Stomach (tissue), 8 donors: ENCODE measurements at regions not wholly inside any gene's neighbourhood (a gene's known extent, or its start where the extent isn't known, plus 50 kb on each side); places are given as distances from the start of the nearest gene placed in this dataset.

Source experiments
- DNase-seq, 2 donors: peaks; one replicate each; pipeline versions ENCODE4 v3.0.0 to v3.0.0-alpha.2; 2013 to 2019
- H3K27ac ChIP-seq, 5 donors: fragments of 200-600 bp in 4 of 5; sonication (generic) in 4 of 5; one replicate each; pipeline ENCODE4 v1.5.1; 2013 to 2019; ENCODE audit warnings: mild to moderate bottlenecking in 1 of 5, moderate library complexity in 1 of 5
- H3K27me3 ChIP-seq, 3 donors: fragments of 200-600 bp; sonication (generic); one replicate each; pipeline ENCODE4 v1.5.1; 2017 to 2019; ENCODE audit warnings: mixed run types in 1 of 3
- H3K36me3 ChIP-seq, 4 donors: fragments of 200-600 bp; sonication (generic); 1 replicate in 3 of 4; 2 replicates in 1 of 4; pipeline ENCODE4 v1.5.1; 2016 to 2019
- H3K4me1 ChIP-seq, 4 donors: fragments of 200-600 bp; sonication (generic); one replicate each; pipeline ENCODE4 v1.5.1; 2016 to 2019
- H3K4me3 ChIP-seq, 4 donors: fragments of 200-600 bp; sonication (generic) in 3 of 4; one replicate each; pipeline ENCODE4 v1.5.1; 2016 to 2019; ENCODE audit warnings: mild to moderate bottlenecking in 1 of 4
- H3K9me3 ChIP-seq, 4 donors: fragments of 200-600 bp; sonication (generic); one replicate each; pipeline ENCODE4 v1.5.1; 2016 to 2019
- EP300 ChIP-seq: sonication (generic); formaldehyde crosslinking; IDR thresholded peaks from one replicate; pipeline ENCODE4 v1.6.1; 2017; ENCODE audit warnings: antibody characterized with exemption
- POLR2A ChIP-seq, 4 donors: fragments of 450-650 bp; IDR thresholded peaks; one replicate each; pipeline ENCODE4 v1.6.1; 2016; ENCODE audit warnings: antibody characterized with exemption in 4 of 4, control low read depth in 2 of 4, mild to moderate bottlenecking in 1 of 4, moderate library complexity in 1 of 4
- POLR2AphosphoS5 ChIP-seq, 3 donors: sonication (generic); formaldehyde crosslinking; IDR thresholded peaks; one replicate each; pipeline ENCODE4 v1.6.1; 2016; ENCODE audit warnings: antibody characterized with exemption in 3 of 3
- WGBS, 5 donors: extraction: QIAGEN DNeasy Blood & Tissue Kit in 3 of 5; methylation state at CpG; one replicate each; pipeline versions ENCODE4 v1.1.5 to v1.1.7; 2013 to 2018; 5-methylcytosine and 5-hydroxymethylcytosine counted together
- intact Hi-C: fragments of 100-400 bp; cut with DNase I; formaldehyde crosslinking; loops from one replicate; pipeline ENCODE4 v1.15.1; 2023; ENCODE audit warnings: low total_unique reads
- TF ChIP-seq, protein P1 (sequence below), 7 experiments: fragments of 450-650 bp in 4 of 7; fragments of 200-600 bp in 3 of 7; sonication (generic) in 3 of 7; IDR thresholded peaks; one replicate each; pipeline ENCODE4 v1.5.1; 2016 to 2019; ENCODE audit warnings: antibody characterized with exemption in 7 of 7, control low read depth in 2 of 7, mild to moderate bottlenecking in 1 of 7
- donor health status: healthy with polysubstance abuse.
- donor health status: Bipolar disorder and iron deficiency.
- donor health status: healthy.

DNA sequence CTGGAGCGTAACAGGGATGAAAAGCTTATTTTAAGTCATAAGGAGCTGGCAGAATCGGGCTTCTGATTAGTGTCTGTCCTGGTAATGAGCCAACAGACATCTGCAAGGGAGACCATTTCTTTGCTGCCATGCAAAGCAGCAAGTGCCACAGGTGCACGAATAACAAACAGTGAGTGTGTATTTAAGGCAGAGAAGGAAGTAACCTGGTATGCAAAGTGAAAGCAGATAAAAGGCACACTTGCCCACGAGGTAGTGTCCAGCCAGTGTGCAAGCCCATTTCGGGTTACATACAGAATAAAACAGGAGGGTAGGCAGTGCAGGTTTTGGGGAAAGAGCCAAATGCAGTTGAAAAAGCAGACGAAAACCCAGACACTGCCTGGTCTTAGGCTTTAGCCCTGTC, 1153.7 kb downstream of the SI start:
- peak; percentile 25 to 34 for DNase-seq
- no peaks in the 10 kb centered on the region for H3K27me3 ChIP-seq
- peaks cover 0 to 8% (median 0%) of the 10 kb centered on the region in 4 donors for H3K4me1 ChIP-seq
- H3K27ac ChIP-seq, result no peak overlapping the region
- peak in 1 of 3 donors; percentile 23 for TF ChIP-seq POLR2AphosphoS5 (IDR thresholded peaks at IDR 0.05)
- TF ChIP-seq POLR2A (IDR thresholded peaks at IDR 0.05), result no peak
- TF ChIP-seq, protein P1, sequence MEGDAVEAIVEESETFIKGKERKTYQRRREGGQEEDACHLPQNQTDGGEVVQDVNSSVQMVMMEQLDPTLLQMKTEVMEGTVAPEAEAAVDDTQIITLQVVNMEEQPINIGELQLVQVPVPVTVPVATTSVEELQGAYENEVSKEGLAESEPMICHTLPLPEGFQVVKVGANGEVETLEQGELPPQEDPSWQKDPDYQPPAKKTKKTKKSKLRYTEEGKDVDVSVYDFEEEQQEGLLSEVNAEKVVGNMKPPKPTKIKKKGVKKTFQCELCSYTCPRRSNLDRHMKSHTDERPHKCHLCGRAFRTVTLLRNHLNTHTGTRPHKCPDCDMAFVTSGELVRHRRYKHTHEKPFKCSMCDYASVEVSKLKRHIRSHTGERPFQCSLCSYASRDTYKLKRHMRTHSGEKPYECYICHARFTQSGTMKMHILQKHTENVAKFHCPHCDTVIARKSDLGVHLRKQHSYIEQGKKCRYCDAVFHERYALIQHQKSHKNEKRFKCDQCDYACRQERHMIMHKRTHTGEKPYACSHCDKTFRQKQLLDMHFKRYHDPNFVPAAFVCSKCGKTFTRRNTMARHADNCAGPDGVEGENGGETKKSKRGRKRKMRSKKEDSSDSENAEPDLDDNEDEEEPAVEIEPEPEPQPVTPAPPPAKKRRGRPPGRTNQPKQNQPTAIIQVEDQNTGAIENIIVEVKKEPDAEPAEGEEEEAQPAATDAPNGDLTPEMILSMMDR (IDR thresholded peaks at IDR 0.05), result no peak
- intact Hi-C loops, result no loop called here
- 24 to 38% (median 36%) methylated on average over 6 of the region's 6 CpGs for WGBS, 5 donors
- no peaks in the 10 kb centered on the region for H3K9me3 ChIP-seq
- peak overlapping the region in 2 of 4 donors; percentile 2 to 3 for H3K4me3 ChIP-seq
- H3K36me3 ChIP-seq, result no peaks in the 10 kb centered on the region

DNA sequence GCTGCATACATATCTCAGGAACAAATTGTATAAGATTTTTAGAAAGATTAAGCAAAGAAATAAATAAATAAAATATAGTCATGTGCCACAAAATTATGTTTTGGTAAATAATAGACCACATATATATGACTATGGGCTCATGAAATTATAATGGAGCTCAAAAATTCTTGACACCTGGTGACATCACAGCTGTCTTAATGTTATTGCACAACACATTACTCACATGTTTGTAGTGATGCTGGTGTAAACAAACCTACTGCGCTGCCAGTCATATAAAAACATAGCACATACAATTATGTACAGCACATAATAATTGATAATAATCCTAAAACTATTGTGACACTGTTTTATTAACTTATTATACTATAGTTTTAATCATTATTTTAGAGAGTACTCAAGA, 1159.1 kb downstream of the SI start:
- 79 to 94% (median 83%) methylated on average over 1 of the region's 1 CpG for WGBS, 5 donors
- Histone ChIP-seq H3K4me3 (no peak overlapping the region), H3K27ac (no peak overlapping the region), H3K9me3 (no peaks in the 10 kb centered on the region), H3K27me3 (no peaks in the 10 kb centered on the region), H3K4me1 (no peaks in the 10 kb centered on the region), H3K36me3 (no peaks in the 10 kb centered on the region)
- intact Hi-C loops, result no loop called here
- TF ChIP-seq POLR2AphosphoS5 (IDR thresholded peaks at IDR 0.05) (no peak), POLR2A (IDR thresholded peaks at IDR 0.05) (no peak), EP300 (no peak)
- TF ChIP-seq, protein P1 (IDR thresholded peaks at IDR 0.05), result no peak
- DNase-seq, result no peak

DNA sequence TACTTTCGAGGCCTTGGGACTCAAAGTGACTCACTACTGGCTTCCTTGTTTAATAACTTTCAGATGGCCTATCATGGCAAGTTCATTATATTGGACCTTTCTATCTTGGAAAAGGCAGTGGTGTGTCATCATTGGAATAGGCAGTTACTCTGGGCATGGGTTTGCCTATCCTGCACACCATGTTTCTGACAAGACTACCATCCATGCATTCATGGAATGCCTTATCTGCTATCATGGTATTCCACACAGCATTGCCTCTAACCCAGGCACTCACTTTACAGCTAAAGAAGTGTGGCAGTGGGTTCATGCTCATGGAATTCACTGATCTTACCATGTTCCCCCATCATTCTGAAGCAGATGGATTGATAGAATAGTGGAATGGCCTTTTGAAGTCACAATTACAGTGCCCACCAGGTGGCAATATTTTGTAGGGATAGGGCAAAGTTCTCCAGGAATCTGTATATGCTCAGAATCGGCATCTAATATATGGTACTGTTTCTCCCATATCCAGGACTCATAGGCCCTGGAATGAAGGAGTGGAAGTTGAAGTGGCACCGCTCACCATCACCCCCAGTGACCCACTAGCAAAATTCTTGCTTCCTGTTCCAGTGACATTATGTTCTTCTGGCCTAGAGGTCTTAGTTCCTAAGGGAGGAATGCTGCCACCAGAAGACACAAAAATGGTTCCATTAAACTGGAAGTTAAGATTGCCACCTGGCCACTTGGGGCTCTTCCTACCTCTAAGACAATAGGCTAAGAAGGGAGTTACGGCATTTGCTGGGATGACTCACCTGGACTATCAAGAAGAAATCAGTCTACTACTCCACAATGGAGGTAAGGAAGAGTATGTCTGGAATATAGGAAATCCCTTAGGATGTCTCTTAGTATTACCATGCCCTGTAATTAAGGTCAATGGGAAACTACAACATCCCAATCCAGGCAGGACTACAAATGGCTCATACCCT, 1161.4 kb downstream of the SI start:
- no peaks in the 10 kb centered on the region for H3K36me3 ChIP-seq
- H3K4me1 ChIP-seq, result no peaks in the 10 kb centered on the region
- no peak for TF ChIP-seq EP300
- TF ChIP-seq, protein P1 (IDR thresholded peaks at IDR 0.05), result peak in 3 of 7 experiments; percentile 32 to 37 (median 33)
- WGBS, 5 donors, result 62 to 75% (median 73%) methylated on average over 4 of the region's 4 CpGs
- intact Hi-C loops, result no loop called here
- peak; percentile 29 to 33 for DNase-seq
- H3K27ac ChIP-seq, result no peak overlapping the region
- H3K27me3 ChIP-seq, result no peaks in the 10 kb centered on the region
- no peak overlapping the region for H3K4me3 ChIP-seq
- H3K9me3 ChIP-seq, result no peaks in the 10 kb centered on the region

DNA sequence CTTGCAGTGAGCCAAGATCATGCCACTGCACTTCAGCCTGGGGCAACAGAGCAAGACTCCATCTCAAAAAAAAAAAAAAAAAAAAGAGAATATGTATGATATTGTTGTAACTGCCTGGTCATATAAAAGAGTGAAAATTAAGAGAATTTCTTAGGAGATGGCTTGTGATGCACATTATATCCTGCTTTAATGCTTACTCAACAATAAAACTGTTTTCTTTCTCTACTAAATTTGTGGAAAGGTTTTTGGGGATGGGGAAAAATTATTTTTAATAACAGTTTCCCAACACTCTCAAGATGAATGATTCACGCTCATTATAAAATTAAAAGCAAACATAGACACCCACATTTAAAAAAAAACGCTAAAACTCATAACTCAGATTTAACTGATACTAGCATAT, 1163.0 kb downstream of the SI start:
- Histone ChIP-seq H3K27ac (no peak overlapping the region), H3K27me3 (no peaks in the 10 kb centered on the region), H3K4me1 (no peaks in the 10 kb centered on the region), H3K36me3 (no peaks in the 10 kb centered on the region), H3K4me3 (no peak overlapping the region), H3K9me3 (no peaks in the 10 kb centered on the region)
- WGBS, 5 donors, result 90 to 93% (median 91%) methylated on average over 2 of the region's 2 CpGs
- intact Hi-C loops, result no loop called here
- no peak for DNase-seq
- TF ChIP-seq EP300, result no peak
- TF ChIP-seq, protein P1 (IDR thresholded peaks at IDR 0.05), result no peak
- TF ChIP-seq POLR2A (IDR thresholded peaks at IDR 0.05), result no peak
- no peak for TF ChIP-seq POLR2AphosphoS5 (IDR thresholded peaks at IDR 0.05)
